ENCODE measurements at regions not wholly inside any gene's neighbourhood (a gene's known extent, or its start where the extent isn't known, plus 50 kb on each side); places are given as distances from the start of the nearest gene placed in this dataset.
"Not testable (repeated sequence)": the region's sequence is repeated elsewhere in the genome, so short reads cannot be mapped to it uniquely, and the experiment has no call there.

DNA sequence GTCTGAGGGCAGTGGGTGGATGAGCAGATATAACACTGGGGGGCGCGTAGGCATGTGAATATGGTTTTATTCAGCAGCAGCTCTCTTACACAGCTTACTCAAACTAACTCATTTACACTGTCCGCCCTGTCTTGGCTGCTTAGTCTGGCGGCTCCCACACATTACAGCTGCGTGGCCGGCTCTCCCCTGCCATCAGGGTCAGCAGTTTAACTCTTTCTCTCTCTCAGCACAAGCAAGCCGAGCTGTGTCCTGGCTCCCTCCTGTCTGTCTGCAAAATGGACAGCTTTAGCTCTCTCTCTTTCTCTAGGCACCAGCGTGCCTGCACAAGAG lies 1310.1 kb upstream of the RAG2 start:
- DNase-seq (ENCODE audit: low read depth in 2 of 2), result no peak

- DNase-seq (ENCODE audit: low read depth in 2 of 2), result no peak
Observed at GRCh38 chr11:37907436-37908218, 1309.6 kb upstream of the RAG2 start.

GRCh38 chr11:37905707-37906417 lies 1307.8 kb upstream of the RAG2 start:
- DNase-seq (ENCODE audit: low read depth in 2 of 2), result no peak

DNA sequence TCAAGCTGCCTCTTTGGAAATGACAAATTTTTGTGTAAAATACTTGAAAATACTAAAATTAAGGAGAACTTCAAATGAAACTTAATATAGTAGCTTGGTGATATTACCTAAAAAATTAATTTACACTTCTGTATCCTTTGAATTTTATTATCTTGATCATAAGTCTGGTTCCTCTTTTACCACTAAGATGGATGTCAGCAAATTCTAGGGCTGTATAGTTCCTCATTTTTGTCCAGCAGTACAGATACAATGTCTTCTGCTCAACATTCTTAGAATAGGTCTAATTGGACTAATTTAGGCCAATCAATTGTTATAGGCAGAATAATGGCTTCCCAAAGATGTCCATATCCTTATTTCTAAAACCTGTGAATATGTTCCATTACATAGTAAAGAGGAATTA lies 1298.0 kb upstream of the RAG2 start:
- no peak for DNase-seq (ENCODE audit: low read depth in 2 of 2)

DNA sequence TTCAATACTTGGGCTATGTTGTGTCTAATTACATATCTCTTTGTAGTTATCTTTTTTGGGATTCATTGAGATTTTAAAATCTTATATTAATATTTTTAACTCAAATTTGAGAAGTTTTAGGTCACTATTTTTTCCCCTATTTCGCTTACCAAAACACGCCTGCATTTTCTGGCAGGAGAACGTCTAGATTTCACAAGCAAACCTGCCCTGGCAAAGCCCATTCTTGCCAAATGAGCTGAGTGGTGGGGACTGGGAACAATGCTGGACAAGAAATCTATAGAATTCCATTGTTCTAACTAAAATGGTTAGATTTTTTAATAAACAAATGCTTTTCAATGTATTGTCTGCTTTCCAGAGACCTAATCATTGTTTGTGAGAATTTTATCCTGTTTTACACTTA lies 1283.7 kb upstream of the RAG2 start:
- no peak for DNase-seq (ENCODE audit: low read depth in 2 of 2)

GRCh38 chr11:37861671-37862070 lies 1263.6 kb upstream of the RAG2 start:
- no peak for DNase-seq (ENCODE audit: low read depth in 2 of 2)

DNA sequence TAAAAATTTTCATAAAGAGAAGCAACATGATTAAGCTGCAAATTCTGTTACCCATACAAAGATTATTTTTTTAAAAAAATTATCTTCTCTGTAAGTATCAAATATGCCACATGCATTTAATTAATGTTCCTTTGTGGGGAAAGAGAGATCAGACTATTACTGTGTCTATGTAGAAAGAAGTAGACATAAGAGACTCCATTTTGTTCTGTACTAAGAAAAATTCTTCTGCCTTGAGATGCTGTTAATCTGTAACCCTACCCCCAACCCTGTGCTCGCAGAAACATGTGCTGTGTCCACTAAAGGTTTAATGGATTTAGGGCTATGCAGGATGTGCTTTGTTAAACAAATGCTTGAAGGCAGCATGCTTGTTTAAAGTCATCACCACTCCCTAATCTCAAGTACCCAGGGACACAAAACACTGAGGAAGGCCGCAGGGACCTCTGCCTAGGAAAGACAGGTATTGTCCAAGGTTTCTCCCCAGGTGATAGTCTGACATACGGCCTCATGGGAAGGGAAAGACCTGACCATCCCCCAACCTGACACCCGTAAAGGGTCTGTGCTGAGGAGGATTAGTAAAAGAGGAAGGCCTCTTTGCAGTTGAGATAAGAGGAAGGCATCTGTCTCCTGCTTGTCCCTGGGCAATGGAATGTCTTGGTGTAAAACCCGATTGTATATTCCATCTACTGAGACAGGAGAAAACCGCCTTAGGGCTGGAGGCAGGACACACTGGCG lies 1260.9 kb upstream of the RAG2 start:
- not testable (repeated sequence) for DNase-seq (ENCODE audit: low read depth in 2 of 2)

- DNase-seq (ENCODE audit: low read depth in 2 of 2), result no peak
Observed at GRCh38 chr11:37858398-37858797, 1260.4 kb upstream of the RAG2 start.

DNA sequence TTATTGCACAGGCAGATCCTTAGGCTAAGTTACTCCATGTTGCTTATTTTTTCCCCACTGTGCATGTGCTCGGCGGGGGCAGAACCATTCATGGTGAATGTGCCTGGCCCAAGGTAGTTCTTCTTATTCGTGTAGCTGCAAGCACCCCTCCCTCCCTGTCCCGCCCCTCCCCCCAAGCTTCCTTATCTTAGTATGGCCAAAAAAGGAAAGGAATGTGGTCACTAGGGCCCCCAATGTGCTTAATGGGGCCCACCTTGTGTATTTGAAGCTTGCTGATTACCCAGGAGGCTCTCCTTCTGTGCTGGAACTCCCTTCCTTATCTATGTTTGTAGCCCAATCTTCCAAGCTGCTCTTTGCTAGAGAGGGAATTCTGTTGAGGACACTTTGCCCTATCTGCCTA lies 1259.7 kb upstream of the RAG2 start:
- no peak for DNase-seq (ENCODE audit: low read depth in 2 of 2)

- no peak for DNase-seq (ENCODE audit: low read depth in 2 of 2)
Observed at GRCh38 chr11:37849706-37850105, 1251.7 kb upstream of the RAG2 start.

DNA sequence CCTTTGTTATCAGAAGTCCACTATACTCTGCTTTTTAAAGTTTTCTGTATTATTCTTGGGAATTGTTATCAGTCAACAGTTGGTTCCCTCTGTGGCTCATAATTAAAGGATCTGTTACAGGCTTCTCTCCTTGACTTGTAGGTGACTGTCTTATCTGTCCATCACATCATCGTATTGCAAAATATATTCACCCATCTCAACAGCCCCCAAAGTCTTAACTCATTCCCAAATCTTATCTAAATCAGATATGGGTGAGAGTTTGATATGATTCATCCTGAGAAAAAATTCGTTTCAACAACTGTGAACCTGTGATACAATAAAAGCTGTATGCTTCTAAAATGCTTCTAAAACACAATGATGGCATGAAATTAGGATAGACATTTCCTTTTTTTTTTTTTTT lies 1245.6 kb upstream of the RAG2 start:
- no peak for DNase-seq (ENCODE audit: low read depth in 2 of 2)

DNA sequence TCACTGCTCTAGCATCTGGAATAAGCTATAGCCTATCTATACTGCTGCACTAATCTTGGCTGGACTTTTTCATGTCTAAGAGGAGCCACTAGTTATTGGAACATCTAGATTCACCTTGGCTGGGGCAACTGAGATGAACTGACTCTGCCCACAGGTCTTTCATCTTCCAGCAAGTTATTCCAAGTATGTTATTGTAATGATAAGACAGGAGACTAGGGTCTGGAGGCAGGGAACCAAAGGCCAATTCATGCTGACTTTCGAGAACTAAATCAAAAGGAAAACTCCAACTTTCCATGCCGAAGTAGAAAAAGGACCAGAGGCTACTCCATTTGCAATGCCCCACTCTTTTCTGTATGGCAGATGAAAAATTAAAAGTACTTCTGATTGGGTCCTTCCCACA lies 1243.0 kb upstream of the RAG2 start:
- no peak for DNase-seq (ENCODE audit: low read depth in 2 of 2)

DNA sequence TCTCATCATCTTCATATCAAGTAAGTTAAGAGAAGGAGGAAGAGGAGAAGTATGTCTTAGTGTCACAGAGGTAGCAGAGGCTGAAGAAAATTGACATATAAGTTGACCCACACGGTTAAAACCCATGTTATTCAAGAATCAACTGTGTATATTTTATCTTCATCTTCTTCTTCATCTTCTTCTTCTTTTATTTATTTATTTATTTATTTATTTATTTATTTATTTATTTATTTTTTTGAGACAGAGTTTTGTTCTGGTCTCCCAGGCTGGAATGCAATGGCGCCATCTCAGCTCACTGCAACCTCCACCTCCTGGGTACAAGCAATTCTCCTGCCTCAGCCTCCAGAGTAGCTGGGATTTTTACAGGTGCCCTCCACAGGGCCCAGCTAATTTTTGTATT lies 1242.3 kb upstream of the RAG2 start:
- DNase-seq (ENCODE audit: low read depth in 2 of 2), result not testable (repeated sequence)

DNA sequence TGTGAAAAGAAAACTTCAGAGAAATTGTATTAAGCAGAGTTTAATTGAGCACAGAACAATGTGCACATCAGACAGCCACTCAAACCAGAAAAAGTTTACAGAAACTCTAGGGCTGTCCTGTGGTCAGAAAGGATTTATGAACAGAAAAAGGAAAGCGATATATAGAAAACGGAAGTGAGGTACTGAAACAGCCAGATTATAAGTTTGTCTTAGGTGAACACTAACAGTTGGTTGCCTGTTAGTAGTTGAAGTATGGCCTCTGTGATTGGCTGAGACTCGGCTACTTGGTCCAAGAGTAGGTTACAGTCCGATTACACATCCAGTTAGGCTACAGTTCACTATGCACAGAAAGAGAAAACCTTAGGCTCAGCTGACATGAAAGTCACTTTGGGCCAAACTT lies 1232.5 kb upstream of the RAG2 start:
- no peak for DNase-seq (ENCODE audit: low read depth in 2 of 2)

DNA sequence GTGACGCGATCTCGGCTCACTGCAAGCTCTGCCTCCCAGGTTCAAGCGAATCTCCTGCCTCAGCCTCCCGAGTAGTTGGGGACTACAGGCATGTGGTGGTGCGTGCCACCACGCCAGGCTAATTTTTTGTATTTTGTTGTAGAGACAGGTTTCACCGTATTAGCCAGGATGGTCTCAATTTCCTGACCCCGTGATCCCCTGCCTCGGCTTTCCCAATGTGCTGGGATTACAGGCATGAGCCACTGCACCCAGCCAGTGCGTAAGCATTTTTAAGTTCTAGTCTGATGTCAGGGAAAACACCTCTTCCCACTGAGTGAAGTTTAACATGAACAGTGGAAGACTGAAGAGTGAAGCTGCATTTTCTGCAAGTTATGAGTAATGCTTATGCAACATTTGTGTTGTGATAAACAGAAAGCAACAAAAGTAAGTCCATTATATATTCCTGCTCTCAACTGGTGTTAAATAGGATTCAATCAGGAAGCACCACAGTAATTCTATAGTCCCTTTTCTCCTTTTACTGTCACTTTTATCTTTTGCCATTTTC lies 1219.8 kb upstream of the RAG2 start:
- DNase-seq (ENCODE audit: low read depth in 2 of 2), result no peak

DNA sequence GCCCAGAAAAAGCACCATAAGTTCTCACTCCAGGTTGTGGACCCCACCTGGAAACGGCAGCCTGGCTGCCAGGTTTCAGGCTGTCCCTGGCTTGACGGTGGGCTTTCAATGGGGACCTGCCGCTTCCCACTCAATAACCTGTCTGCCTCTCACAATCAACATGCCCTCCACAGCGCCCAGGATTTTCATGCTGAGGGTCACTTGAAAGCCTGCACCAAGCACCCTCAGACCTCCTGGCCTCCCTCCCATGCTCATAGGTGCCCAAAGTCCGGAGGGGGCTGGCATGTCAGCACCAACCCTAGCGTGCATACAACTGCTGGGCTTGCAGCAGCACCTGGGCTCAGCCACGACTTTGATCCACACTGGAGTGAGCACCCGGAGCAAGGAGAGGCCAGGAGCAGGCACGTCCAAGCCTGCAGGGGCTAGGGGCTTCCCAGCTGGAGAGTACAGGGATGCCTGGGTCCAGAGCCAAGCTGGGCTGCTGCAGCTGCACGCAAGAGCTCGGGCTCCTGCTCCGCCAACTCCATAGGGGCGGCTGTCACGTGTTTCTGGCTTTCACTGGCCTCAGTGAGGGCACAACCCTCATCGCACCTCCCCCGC lies 1214.3 kb upstream of the RAG2 start:
- no peak for DNase-seq (ENCODE audit: low read depth in 2 of 2)

DNA sequence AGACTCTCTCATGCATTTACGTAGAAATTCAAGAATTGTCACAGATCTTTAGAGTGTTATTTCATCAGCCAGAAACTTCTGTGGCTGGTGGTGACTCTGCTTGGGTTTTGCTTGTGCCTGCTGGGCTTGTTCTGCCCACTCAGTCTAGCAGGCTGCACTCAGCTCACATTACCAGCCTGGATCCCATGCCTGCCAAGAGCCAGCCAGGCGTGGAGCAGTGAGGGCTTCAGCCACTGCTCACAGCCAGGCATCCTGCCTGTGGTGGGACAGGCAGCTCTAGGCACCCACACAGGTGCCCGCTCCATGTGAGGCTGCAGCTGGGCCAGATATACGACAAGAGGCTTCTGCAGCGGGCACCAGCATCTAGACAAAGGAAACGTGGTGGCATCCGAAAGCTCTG lies 1213.3 kb upstream of the RAG2 start:
- no peak for DNase-seq (ENCODE audit: low read depth in 2 of 2)

GRCh38 chr11:37804666-37805065 lies 1206.6 kb upstream of the RAG2 start:
- DNase-seq (ENCODE audit: low read depth in 2 of 2), result no peak

DNA sequence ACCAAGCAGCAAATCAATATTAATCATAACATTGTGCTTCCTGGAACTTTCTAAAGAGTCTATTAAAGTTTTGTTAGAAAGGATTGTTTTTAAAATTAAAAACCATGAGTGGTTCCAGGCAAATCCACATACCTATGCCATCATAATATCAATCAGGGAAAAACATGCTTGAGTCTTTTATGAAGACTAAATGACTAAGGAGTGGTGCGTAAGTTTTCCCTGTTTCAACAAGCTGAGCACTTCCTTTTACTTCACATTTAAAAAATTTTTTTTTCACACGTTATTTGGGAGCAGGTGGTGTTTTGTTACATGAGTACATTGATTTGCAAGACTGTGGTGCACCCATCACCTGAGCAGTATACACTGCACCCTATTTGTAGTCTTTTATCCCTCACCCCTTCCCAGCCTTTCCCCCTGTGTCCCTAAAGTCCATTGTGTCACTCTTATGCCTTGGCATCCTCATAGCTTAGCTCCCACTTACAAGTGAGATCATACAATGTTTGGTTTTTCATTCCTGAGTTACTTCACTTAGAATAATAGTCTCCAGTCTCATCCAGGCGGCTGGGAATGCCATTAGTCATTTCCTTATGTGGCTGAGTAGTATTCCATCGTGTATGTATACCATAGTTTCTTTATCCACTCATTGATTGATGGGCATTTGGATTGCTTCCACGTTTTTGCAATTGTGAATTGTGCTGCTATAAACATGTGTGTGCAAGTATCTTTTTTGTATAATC lies 1190.3 kb upstream of the RAG2 start:
- DNase-seq (ENCODE audit: low read depth in 2 of 2), result no peak

DNA sequence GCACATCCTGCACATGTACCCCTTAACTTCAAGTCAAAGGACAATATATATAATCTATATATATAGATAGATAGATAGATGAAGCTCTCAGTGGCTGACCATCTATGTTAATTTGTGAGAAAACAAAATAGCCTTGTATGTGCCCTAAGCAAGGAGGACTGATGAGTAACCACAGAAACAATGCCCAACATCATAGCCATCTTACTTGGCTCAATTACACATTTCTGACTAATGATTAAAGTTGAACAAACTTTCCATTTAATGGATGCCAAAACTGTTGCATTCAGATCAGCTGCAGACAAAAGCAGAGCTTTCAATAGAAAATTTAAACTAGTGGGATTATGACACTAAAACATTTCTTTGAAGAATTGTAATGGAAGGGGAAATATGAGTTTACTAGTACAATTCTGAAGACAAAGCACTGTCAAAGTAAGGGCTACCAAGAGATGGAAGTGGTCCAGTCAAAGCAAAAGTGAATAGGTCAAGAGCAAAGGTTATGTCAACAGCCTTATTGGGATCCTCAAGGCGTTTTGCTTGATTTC lies 1188.2 kb upstream of the RAG2 start:
- no peak for DNase-seq (ENCODE audit: low read depth in 2 of 2)

GRCh38 chr11:37774441-37774840 lies 1176.4 kb upstream of the RAG2 start:
- DNase-seq (ENCODE audit: low read depth in 2 of 2), result no peak

All from activated CD8-positive, alpha-beta memory T cell treated with anti-CD3 and anti-CD28 coated beads for 4 hours (primary cell).